Neural progenitor cell (in vitro differentiated cells): ENCODE measurements at regions not wholly inside any gene's neighbourhood (a gene's known extent, or its start where the extent isn't known, plus 50 kb on each side); places are given as distances from the start of the nearest gene placed in this dataset.

ENCODE experiments used
- DNase-seq: peaks from one replicate; pipeline ENCODE4 v3.0.0-alpha.2; 2016; ENCODE audit warnings: low spot score
- H2AFZ ChIP-seq: fragments of 200-600 bp; sonication (generic); replicated peaks from 2 replicates; pipeline ENCODE4 v1.6.1; 2016; ENCODE audit warnings: antibody characterized with exemption
- H3F3A ChIP-seq: fragments of 200-600 bp; sonication (generic); 2 replicates; pipeline ENCODE4 v1.6.1; 2016; ENCODE audit warnings: antibody characterized with exemption, low read depth
- H3K27ac ChIP-seq: fragments of 200-600 bp; sonication (generic); 2 replicates; pipeline ENCODE4 v1.5.1; 2016; ENCODE audit warnings: mild to moderate bottlenecking
- H3K27me3 ChIP-seq: fragments of 200-600 bp; sonication (generic); 2 replicates; pipeline ENCODE4 v1.6.1; 2016; ENCODE audit warnings: mild to moderate bottlenecking, moderate library complexity
- H3K36me3 ChIP-seq: fragments of 200-600 bp; sonication (generic); 2 replicates; pipeline ENCODE4 v1.5.1; 2016
- H3K4me1 ChIP-seq: fragments of 200-600 bp; sonication (generic); 2 replicates; pipeline ENCODE4 v1.6.1; 2016; ENCODE audit warnings: mixed run types
- H3K4me2 ChIP-seq: fragments of 200-600 bp; sonication (generic); 2 replicates; pipeline ENCODE4 v1.6.1; 2016
- H3K4me3 ChIP-seq: fragments of 200-600 bp; sonication (generic); 2 replicates; pipeline ENCODE4 v1.5.1; 2016
- H3K79me2 ChIP-seq: fragments of 200-600 bp; sonication (generic); 2 replicates; pipeline ENCODE4 v1.6.1; 2016; ENCODE audit warnings: low read depth
- H3K9ac ChIP-seq: fragments of 200-600 bp; sonication (generic); 2 replicates; pipeline ENCODE4 v1.6.1; 2016
- H3K9me3 ChIP-seq: fragments of 200-600 bp; sonication (generic); 2 replicates; pipeline ENCODE4 v1.5.1; 2016; ENCODE audit warnings: low read depth
- H4K20me1 ChIP-seq: fragments of 200-600 bp; sonication (generic); 2 replicates; pipeline ENCODE4 v1.6.1; 2016; ENCODE audit warnings: low read depth
- H3K27ac Mint-ChIP-seq: 3 replicates; pipeline ENCODE4 v1.8.0; 2021; ENCODE audit warnings: mixed read lengths
- H3K27me3 Mint-ChIP-seq: 2 replicates; pipeline ENCODE4 v1.8.0; 2022; ENCODE audit warnings: low read depth, mild to moderate bottlenecking, inconsistent platforms, moderate library complexity, mixed read lengths; ENCODE audit not compliant: insufficient read depth
- H3K36me3 Mint-ChIP-seq: 3 replicates; pipeline ENCODE4 v1.8.0; 2021; ENCODE audit warnings: mixed read lengths
- H3K4me1 Mint-ChIP-seq: 3 replicates; pipeline ENCODE4 v1.8.0; 2021; ENCODE audit warnings: mixed read lengths
- H3K4me3 Mint-ChIP-seq: 3 replicates; pipeline ENCODE4 v1.8.0; 2021; ENCODE audit warnings: mild to moderate bottlenecking, moderate library complexity, mixed read lengths
- H3K9me3 Mint-ChIP-seq: 3 replicates; pipeline ENCODE4 v1.8.0; 2020; ENCODE audit warnings: mixed read lengths
- EZH2 ChIP-seq: fragments of 200-600 bp; sonication (generic); IDR thresholded peaks from 2 replicates; pipeline ENCODE4 v1.6.1; 2017; ENCODE audit warnings: antibody characterized with exemption, mild to moderate bottlenecking, moderate library complexity
- EZH2phosphoT487 ChIP-seq: fragments of 200-600 bp; sonication (generic); IDR thresholded peaks from 2 replicates; pipeline ENCODE4 v1.6.1; 2017; ENCODE audit warnings: antibody characterized with exemption
- TF ChIP-seq, protein P1 (sequence below): fragments of 200-600 bp; sonication (generic); IDR thresholded peaks from 2 replicates; pipeline ENCODE4 v1.5.1; 2017; ENCODE audit warnings: antibody characterized with exemption, mild to moderate bottlenecking

DNA sequence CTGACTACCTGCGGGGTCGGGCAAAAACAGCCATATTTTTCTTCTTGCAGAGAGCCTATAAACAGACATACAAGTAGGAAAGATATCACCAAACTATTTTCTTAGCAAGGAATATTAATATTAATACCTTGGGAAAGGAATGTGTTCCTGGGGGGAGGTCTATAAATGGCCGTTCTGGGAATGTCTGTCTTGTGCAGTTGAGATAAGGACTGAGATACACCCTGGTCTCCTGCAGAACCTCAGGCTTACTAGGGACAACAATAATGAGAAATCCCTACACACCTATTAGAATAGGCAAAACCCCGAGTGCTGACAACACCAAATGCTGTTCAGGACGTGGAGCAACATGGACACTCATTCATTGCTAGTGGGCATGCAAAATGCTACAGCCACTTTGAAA, 297.2 kb downstream of the DRD1 start:
- H3K4me1 Mint-ChIP-seq = no peaks in the 10 kb centered on the region
- H3K27me3 ChIP-seq = no peaks in the 10 kb centered on the region
- no peak for DNase-seq
- no peak overlapping the region for H3K27ac Mint-ChIP-seq
- H3K79me2 ChIP-seq = no peaks in the 10 kb centered on the region
- H3K27ac ChIP-seq = no peak overlapping the region
- H3K4me2 ChIP-seq = no peak overlapping the region
- H4K20me1 ChIP-seq = no peaks in the 10 kb centered on the region
- peaks cover 2% of the 10 kb centered on the region for H3K27me3 Mint-ChIP-seq
- no peak for TF ChIP-seq EZH2phosphoT487
- no peak for TF ChIP-seq EZH2
- TF ChIP-seq, protein P1, sequence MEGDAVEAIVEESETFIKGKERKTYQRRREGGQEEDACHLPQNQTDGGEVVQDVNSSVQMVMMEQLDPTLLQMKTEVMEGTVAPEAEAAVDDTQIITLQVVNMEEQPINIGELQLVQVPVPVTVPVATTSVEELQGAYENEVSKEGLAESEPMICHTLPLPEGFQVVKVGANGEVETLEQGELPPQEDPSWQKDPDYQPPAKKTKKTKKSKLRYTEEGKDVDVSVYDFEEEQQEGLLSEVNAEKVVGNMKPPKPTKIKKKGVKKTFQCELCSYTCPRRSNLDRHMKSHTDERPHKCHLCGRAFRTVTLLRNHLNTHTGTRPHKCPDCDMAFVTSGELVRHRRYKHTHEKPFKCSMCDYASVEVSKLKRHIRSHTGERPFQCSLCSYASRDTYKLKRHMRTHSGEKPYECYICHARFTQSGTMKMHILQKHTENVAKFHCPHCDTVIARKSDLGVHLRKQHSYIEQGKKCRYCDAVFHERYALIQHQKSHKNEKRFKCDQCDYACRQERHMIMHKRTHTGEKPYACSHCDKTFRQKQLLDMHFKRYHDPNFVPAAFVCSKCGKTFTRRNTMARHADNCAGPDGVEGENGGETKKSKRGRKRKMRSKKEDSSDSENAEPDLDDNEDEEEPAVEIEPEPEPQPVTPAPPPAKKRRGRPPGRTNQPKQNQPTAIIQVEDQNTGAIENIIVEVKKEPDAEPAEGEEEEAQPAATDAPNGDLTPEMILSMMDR = no peak
- no peak overlapping the region for H2AFZ ChIP-seq
- H3F3A ChIP-seq = no peaks in the 10 kb centered on the region
- H3K4me3 ChIP-seq = no peak overlapping the region
- H3K4me3 Mint-ChIP-seq = no peak overlapping the region
- H3K36me3 ChIP-seq = no peaks in the 10 kb centered on the region
- H3K9ac ChIP-seq = no peak overlapping the region
- H3K9me3 ChIP-seq = peaks cover 13% of the 10 kb centered on the region
- H3K9me3 Mint-ChIP-seq = peaks cover 31% of the 10 kb centered on the region
- H3K36me3 Mint-ChIP-seq = no peaks in the 10 kb centered on the region
- H3K4me1 ChIP-seq = no peaks in the 10 kb centered on the region

DNA sequence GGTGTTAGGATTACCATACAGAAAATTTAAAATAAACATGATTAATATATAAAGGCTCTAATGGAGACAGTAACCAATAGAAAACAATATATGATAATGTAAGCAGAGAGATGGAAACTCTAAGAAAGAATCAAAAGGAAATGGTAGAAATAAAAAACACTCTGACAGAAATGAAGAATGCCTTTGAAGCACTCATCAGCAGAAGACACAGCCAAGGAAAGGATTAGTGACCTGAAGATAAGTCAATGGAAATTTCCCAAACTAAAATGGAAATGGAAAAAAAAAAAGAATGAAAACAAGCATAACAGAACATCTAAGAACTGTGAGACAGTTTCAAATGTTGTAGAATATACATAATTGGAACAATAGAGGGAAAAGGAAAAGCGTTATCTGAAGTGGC, 302.6 kb downstream of the DRD1 start:
- Histone ChIP-seq H3K36me3 (no peaks in the 10 kb centered on the region), H3K9ac (no peak overlapping the region), H3K4me2 (no peak overlapping the region), H3K9me3 (peaks cover 7% of the 10 kb centered on the region), H3K79me2 (no peaks in the 10 kb centered on the region), H3K27ac (no peak overlapping the region), H3K4me3 (no peak overlapping the region), H3K27me3 (no peaks in the 10 kb centered on the region), H4K20me1 (no peaks in the 10 kb centered on the region), H3F3A (no peaks in the 10 kb centered on the region), H2AFZ (no peak overlapping the region), H3K4me1 (no peaks in the 10 kb centered on the region)
- no peak for DNase-seq
- Mint-ChIP-seq H3K27ac (no peak overlapping the region), H3K36me3 (no peaks in the 10 kb centered on the region), H3K9me3 (peaks cover 17% of the 10 kb centered on the region), H3K4me3 (no peak overlapping the region), H3K27me3 (no peaks in the 10 kb centered on the region), H3K4me1 (no peaks in the 10 kb centered on the region)
- TF ChIP-seq EZH2phosphoT487 (no peak), EZH2 (no peak)
- TF ChIP-seq, protein P1 = no peak

GRCh38 chr5:175133185-175133584, 310.8 kb downstream of the DRD1 start:
- Histone ChIP-seq H3K27me3 (peaks cover 3% of the 10 kb centered on the region), H3K4me1 (no peaks in the 10 kb centered on the region), H4K20me1 (no peaks in the 10 kb centered on the region), H3K4me2 (no peak overlapping the region), H3K36me3 (no peaks in the 10 kb centered on the region), H2AFZ (no peak overlapping the region), H3K4me3 (no peak overlapping the region), H3K79me2 (no peaks in the 10 kb centered on the region), H3K9ac (no peak overlapping the region), H3K27ac (no peak overlapping the region), H3F3A (no peaks in the 10 kb centered on the region), H3K9me3 (no peaks in the 10 kb centered on the region)
- TF ChIP-seq EZH2phosphoT487 (no peak), EZH2 (no peak)
- TF ChIP-seq, protein P1 = peak; percentile 15
- Mint-ChIP-seq H3K36me3 (no peaks in the 10 kb centered on the region), H3K4me1 (peaks cover 3% of the 10 kb centered on the region), H3K9me3 (peaks cover 5% of the 10 kb centered on the region), H3K27me3 (no peaks in the 10 kb centered on the region), H3K27ac (no peak overlapping the region), H3K4me3 (no peak overlapping the region)
- peak; percentile 15 for DNase-seq

GRCh38 chr5:175131432-175131831, 312.6 kb downstream of the DRD1 start:
- Histone ChIP-seq H3K4me3 (no peak overlapping the region), H3K79me2 (no peaks in the 10 kb centered on the region), H3K36me3 (no peaks in the 10 kb centered on the region), H3K9ac (no peak overlapping the region), H3K27me3 (peaks cover 3% of the 10 kb centered on the region), H3K9me3 (no peaks in the 10 kb centered on the region), H2AFZ (no peak overlapping the region), H3F3A (no peaks in the 10 kb centered on the region), H4K20me1 (no peaks in the 10 kb centered on the region), H3K4me1 (no peaks in the 10 kb centered on the region), H3K27ac (no peak overlapping the region), H3K4me2 (no peak overlapping the region)
- Mint-ChIP-seq H3K4me1 (peaks cover 3% of the 10 kb centered on the region), H3K27me3 (no peaks in the 10 kb centered on the region), H3K36me3 (no peaks in the 10 kb centered on the region), H3K9me3 (peaks cover 5% of the 10 kb centered on the region), H3K27ac (no peak overlapping the region), H3K4me3 (no peak overlapping the region)
- TF ChIP-seq EZH2 = no peak
- no peak for TF ChIP-seq EZH2phosphoT487
- DNase-seq = no peak
